Hepatic stellate cell (primary cell): ENCODE measurements at regions not wholly inside any gene's neighbourhood (a gene's known extent, or its start where the extent isn't known, plus 50 kb on each side); places are given as distances from the start of the nearest gene placed in this dataset.
"Not testable (repeated sequence)": the region's sequence is repeated elsewhere in the genome, so short reads cannot be mapped to it uniquely, and the experiment has no call there.

Experiments used
- DNase-seq: peaks from one replicate; pipeline ENCODE4 v3.0.0; 2011; ENCODE audit warnings: low spot score

- no peak for DNase-seq
Observed at GRCh38 chr13:68808456-68808855, 1299.2 kb upstream of the ATXN8OS start.

- no peak for DNase-seq
Observed at GRCh38 chr13:68806125-68806524, 1301.5 kb upstream of the ATXN8OS start.

- DNase-seq = no peak
Observed at GRCh38 chr13:68784275-68784674, 1323.4 kb upstream of the ATXN8OS start.

- DNase-seq = no peak
Observed at GRCh38 chr13:68759617-68760016, 1348.0 kb upstream of the ATXN8OS start.

GRCh38 chr13:68749796-68750195, 1357.8 kb upstream of the ATXN8OS start:
- DNase-seq = no peak

- no peak for DNase-seq
Observed at GRCh38 chr13:68748038-68748437, 1359.6 kb upstream of the ATXN8OS start.

- DNase-seq = no peak
Observed at GRCh38 chr13:68745502-68745901, 1362.1 kb upstream of the ATXN8OS start.

GRCh38 chr13:68736961-68737360, 1370.7 kb upstream of the ATXN8OS start:
- no peak for DNase-seq

- no peak for DNase-seq
Observed at GRCh38 chr13:68727798-68728197, 1379.8 kb upstream of the ATXN8OS start.

GRCh38 chr13:68727165-68727564, 1380.5 kb upstream of the ATXN8OS start:
- DNase-seq = no peak

- no peak for DNase-seq
Observed at GRCh38 chr13:68719815-68720214, 1387.8 kb upstream of the ATXN8OS start.

- DNase-seq = no peak
Observed at GRCh38 chr13:68715651-68716050, 1392.0 kb upstream of the ATXN8OS start.

- DNase-seq = no peak
Observed at GRCh38 chr13:68714292-68714691, 1393.3 kb upstream of the ATXN8OS start.

- DNase-seq = no peak
Observed at GRCh38 chr13:68713394-68713793, 1394.2 kb upstream of the ATXN8OS start.

GRCh38 chr13:68708336-68708908, 1399.2 kb upstream of the ATXN8OS start:
- DNase-seq = no peak

- not testable (repeated sequence) for DNase-seq
Observed at GRCh38 chr13:68706044-68706443, 1401.6 kb upstream of the ATXN8OS start.

- no peak for DNase-seq
Observed at GRCh38 chr13:68697551-68697950, 1410.1 kb upstream of the ATXN8OS start.

GRCh38 chr13:68696907-68697306, 1410.7 kb upstream of the ATXN8OS start:
- no peak for DNase-seq

- DNase-seq = no peak
Observed at GRCh38 chr13:68692049-68692448, 1415.6 kb upstream of the ATXN8OS start.

- DNase-seq = no peak
Observed at GRCh38 chr13:68690567-68690966, 1417.1 kb upstream of the ATXN8OS start.

- DNase-seq = no peak
Observed at GRCh38 chr13:68676513-68677115, 1431.0 kb upstream of the ATXN8OS start.

GRCh38 chr13:68675209-68675608, 1432.4 kb upstream of the ATXN8OS start:
- DNase-seq = no peak

- DNase-seq = no peak
Observed at GRCh38 chr13:68667863-68668262, 1437.7 kb upstream of the PCDH9 start.

GRCh38 chr13:68666774-68667397, 1436.8 kb upstream of the PCDH9 start:
- DNase-seq = no peak
